DOHH2 (cell line): ENCODE measurements at regions not wholly inside any gene's neighbourhood (a gene's known extent, or its start where the extent isn't known, plus 50 kb on each side); places are given as distances from the start of the nearest gene placed in this dataset.

Experiments used
- H3F3A ChIP-seq: fragments of 200-600 bp; sonication (generic), shearing (Covaris generic); 2 replicates; pipeline ENCODE4 v1.6.0; 2016; ENCODE audit warnings: antibody characterized with exemption, mild to moderate bottlenecking; ENCODE audit not compliant: control insufficient read depth, insufficient read depth
- H3K27ac ChIP-seq: fragments of 200-600 bp; sonication (generic); 2 replicates; pipeline ENCODE4 v1.5.1; 2014; ENCODE audit warnings: low read depth, mild to moderate bottlenecking, low read length, moderate library complexity
- H3K27me3 ChIP-seq: fragments of 200-600 bp; sonication (generic); 2 replicates; pipeline ENCODE4 v1.6.1; 2014; ENCODE audit warnings: mild to moderate bottlenecking, low read length, mixed read lengths; ENCODE audit not compliant: control insufficient read depth
- H3K36me3 ChIP-seq: fragments of 200-600 bp; sonication (generic); 2 replicates; pipeline ENCODE4 v1.6.1; 2014; ENCODE audit warnings: mild to moderate bottlenecking, low read length, moderate library complexity, mixed read lengths; ENCODE audit not compliant: control insufficient read depth
- H3K4me1 ChIP-seq: fragments of 200-600 bp; sonication (generic); 2 replicates; pipeline ENCODE4 v1.6.1; 2014; ENCODE audit warnings: mild to moderate bottlenecking, low read length, mixed read lengths; ENCODE audit not compliant: control insufficient read depth
- H3K4me2 ChIP-seq: fragments of 200-600 bp; sonication (generic); 2 replicates; pipeline ENCODE4 v1.6.0; 2014; ENCODE audit warnings: mild to moderate bottlenecking, low read length, moderate library complexity
- H3K4me3 ChIP-seq: fragments of 200-600 bp; sonication (generic); 2 replicates; pipeline ENCODE4 v1.5.1; 2014; ENCODE audit warnings: mild to moderate bottlenecking, low read length, mixed read lengths
- H3K79me2 ChIP-seq: fragments of 200-600 bp; sonication (generic); 2 replicates; pipeline ENCODE4 v1.6.1; 2014; ENCODE audit warnings: mild to moderate bottlenecking, low read length, mixed read lengths; ENCODE audit not compliant: control insufficient read depth
- H3K9me2 ChIP-seq: fragments of 200-600 bp; sonication (generic); replicated peaks from 2 replicates; pipeline ENCODE4 v1.6.1; 2014; ENCODE audit warnings: mild to moderate bottlenecking, low read length, mixed read lengths; ENCODE audit not compliant: control insufficient read depth
- H3K9me3 ChIP-seq: fragments of 200-600 bp; sonication (generic); 2 replicates; pipeline ENCODE4 v1.6.1; 2014; ENCODE audit warnings: antibody characterized with exemption, low read length, mixed read lengths; ENCODE audit not compliant: control insufficient read depth, insufficient read depth
- H4K20me1 ChIP-seq: fragments of 200-600 bp; sonication (generic); 2 replicates; pipeline ENCODE4 v1.6.0; 2014; ENCODE audit warnings: low read depth, mild to moderate bottlenecking, antibody characterized with exemption, low read length, moderate library complexity; ENCODE audit not compliant: control insufficient read depth, insufficient read depth
- EZH2phosphoT487 ChIP-seq: fragments of 200-600 bp; sonication (generic); IDR thresholded peaks from 2 replicates; pipeline ENCODE4 v1.6.1; 2017; ENCODE audit warnings: borderline replicate concordance, mild to moderate bottlenecking, antibody characterized with exemption, low read length, moderate library complexity, mixed read lengths
- TF ChIP-seq, protein P1 (sequence below): fragments of 200-600 bp; sonication (generic); IDR thresholded peaks from one replicate; pipeline ENCODE4 v1.5.1; 2014; ENCODE audit warnings: antibody characterized with exemption, mild to moderate bottlenecking, low read depth, low read length; ENCODE audit not compliant: poor library complexity, severe bottlenecking

DNA sequence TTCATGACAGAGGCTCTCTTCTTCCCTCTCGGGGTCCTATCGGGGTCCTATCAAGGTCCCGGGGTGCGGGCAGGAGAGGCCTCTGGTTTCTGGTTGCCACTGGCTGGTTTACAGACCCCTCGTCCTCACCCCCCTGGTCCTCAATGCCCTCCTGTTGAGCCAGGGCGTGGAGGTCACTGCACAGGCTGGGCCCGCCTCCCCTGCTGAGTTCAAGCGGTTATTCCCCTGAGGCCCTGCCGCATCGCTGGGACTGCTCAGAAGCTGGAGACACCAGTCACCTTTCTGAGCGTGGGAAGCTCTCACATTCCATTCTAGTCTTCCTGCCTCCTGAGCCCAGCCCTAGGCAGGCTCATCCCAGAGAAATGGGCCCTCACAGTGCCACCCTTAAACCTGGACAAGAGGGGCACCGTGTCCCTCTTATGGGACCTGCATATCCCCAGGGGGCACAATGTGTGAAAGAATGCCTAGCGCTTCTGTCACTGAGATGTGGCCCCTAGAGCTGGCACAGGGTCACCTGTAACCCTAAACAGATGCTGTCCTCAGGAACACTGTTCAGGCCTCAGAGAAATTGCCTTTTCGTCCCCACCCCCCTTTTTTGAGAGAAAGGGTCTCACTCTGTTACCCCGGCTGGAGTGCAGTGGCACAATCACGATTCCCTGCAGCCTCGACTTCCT lies 177.7 kb upstream of the RGS6 start:
- no peaks in the 10 kb centered on the region for H4K20me1 ChIP-seq
- TF ChIP-seq EZH2phosphoT487, result no peak
- TF ChIP-seq, protein P1, sequence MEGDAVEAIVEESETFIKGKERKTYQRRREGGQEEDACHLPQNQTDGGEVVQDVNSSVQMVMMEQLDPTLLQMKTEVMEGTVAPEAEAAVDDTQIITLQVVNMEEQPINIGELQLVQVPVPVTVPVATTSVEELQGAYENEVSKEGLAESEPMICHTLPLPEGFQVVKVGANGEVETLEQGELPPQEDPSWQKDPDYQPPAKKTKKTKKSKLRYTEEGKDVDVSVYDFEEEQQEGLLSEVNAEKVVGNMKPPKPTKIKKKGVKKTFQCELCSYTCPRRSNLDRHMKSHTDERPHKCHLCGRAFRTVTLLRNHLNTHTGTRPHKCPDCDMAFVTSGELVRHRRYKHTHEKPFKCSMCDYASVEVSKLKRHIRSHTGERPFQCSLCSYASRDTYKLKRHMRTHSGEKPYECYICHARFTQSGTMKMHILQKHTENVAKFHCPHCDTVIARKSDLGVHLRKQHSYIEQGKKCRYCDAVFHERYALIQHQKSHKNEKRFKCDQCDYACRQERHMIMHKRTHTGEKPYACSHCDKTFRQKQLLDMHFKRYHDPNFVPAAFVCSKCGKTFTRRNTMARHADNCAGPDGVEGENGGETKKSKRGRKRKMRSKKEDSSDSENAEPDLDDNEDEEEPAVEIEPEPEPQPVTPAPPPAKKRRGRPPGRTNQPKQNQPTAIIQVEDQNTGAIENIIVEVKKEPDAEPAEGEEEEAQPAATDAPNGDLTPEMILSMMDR, result no peak
- no peaks in the 10 kb centered on the region for H3F3A ChIP-seq
- H3K79me2 ChIP-seq, result no peaks in the 10 kb centered on the region
- peaks cover 4% of the 10 kb centered on the region for H3K4me1 ChIP-seq
- no peaks in the 10 kb centered on the region for H3K9me3 ChIP-seq
- H3K36me3 ChIP-seq, result no peaks in the 10 kb centered on the region
- peaks cover 4% of the 10 kb centered on the region for H3K27me3 ChIP-seq
- no peak overlapping the region for H3K4me2 ChIP-seq
- H3K9me2 ChIP-seq, result no peaks in the 10 kb centered on the region
- no peak overlapping the region for H3K4me3 ChIP-seq
- no peak overlapping the region for H3K27ac ChIP-seq

DNA sequence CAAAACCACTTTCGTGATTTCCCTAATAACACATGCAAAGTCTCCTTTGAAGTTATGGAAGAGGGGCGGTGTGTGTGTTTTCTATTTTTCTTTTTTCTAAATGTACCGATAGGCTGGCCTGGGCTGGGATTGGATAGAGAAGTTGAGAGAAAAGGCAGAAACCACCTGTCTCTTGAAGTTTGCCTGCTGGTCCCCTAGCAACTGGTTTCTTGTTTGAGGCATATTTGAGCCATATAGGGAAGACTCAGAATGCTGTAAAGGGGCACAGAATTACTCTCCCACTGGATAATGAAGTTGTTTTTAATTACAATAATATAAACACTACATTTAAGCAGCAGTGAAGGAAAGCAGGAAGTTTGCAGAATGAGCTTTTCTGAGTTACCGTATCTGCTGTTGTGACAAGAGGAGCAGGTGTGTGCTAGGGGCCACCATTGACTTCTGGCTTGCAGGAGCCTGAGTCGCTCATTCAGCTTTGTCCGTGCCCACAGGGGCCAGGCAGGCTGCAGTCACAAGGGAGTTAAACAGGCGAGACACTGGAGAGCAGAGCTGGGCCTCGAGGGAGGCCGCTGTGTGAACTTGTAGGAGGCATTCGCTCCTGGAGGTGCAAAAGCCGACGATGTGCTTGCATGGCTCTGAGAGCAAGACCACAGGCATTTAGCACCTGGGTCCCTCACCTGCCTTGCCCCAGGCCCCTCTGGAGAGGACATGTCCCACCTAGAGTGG lies 173.8 kb upstream of the RGS6 start:
- H3K4me2 ChIP-seq, result no peak overlapping the region

DNA sequence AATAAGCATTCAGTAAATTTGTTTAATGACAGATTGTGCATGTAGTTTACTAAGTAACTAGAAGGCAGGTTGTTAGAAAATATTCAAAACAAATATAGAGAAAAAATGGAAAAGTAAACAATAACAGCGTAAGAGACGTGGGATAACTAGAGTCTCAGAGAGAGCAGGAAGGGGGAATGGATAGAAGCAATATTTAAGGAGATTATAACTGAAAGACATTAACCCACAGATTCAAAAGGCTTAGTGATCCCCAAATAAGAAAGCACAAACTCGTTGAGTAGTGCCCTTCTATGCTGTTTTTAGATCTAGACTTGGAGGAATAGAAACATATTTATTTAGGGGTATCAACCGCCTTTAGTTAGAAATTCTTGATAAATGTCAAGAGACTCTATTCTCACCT lies 169.7 kb upstream of the RGS6 start:
- no peaks in the 10 kb centered on the region for H3K79me2 ChIP-seq
- H3K4me1 ChIP-seq, result no peaks in the 10 kb centered on the region
- no peaks in the 10 kb centered on the region for H3F3A ChIP-seq
- no peaks in the 10 kb centered on the region for H4K20me1 ChIP-seq
- no peaks in the 10 kb centered on the region for H3K9me3 ChIP-seq
- no peak overlapping the region for H3K4me2 ChIP-seq
- TF ChIP-seq, protein P1, result no peak
- H3K4me3 ChIP-seq, result no peak overlapping the region
- H3K27me3 ChIP-seq, result no peaks in the 10 kb centered on the region; the same call in 1 of the 2 replicates
- H3K9me2 ChIP-seq, result no peaks in the 10 kb centered on the region
- no peaks in the 10 kb centered on the region for H3K36me3 ChIP-seq
- H3K27ac ChIP-seq, result no peak overlapping the region

More for the DNA sequence above, 173.8 kb upstream of the RGS6 start:
- Histone ChIP-seq H3F3A (no peaks in the 10 kb centered on the region), H3K36me3 (no peaks in the 10 kb centered on the region), H3K4me3 (no peak overlapping the region), H3K79me2 (no peaks in the 10 kb centered on the region), H3K9me3 (no peaks in the 10 kb centered on the region), H3K4me1 (no peaks in the 10 kb centered on the region), H3K9me2 (no peaks in the 10 kb centered on the region), H4K20me1 (no peaks in the 10 kb centered on the region), H3K27me3 (peaks cover 4% of the 10 kb centered on the region), H3K27ac (no peak overlapping the region)
- TF ChIP-seq, protein P1, result no peak
- TF ChIP-seq EZH2phosphoT487, result no peak
